SU-DHL-6 (cell line): ENCODE measurements at regions not wholly inside any gene's neighbourhood (a gene's known extent, or its start where the extent isn't known, plus 50 kb on each side); places are given as distances from the start of the nearest gene placed in this dataset.

Experiments
- H2AFZ ChIP-seq: fragments of 200-600 bp; sonication (generic); 2 replicates; pipeline ENCODE4 v1.6.1; 2014; ENCODE audit warnings: low read depth, mild to moderate bottlenecking, moderate library complexity, mixed read lengths, antibody characterized with exemption, low read length; ENCODE audit not compliant: severe bottlenecking
- H3F3A ChIP-seq: fragments of 200-600 bp; shearing (Covaris generic); 2 replicates; pipeline ENCODE4 v1.6.0; 2016; ENCODE audit warnings: antibody characterized with exemption, mild to moderate bottlenecking; ENCODE audit not compliant: insufficient read depth
- H3K27ac ChIP-seq: fragments of 200-600 bp; sonication (generic); 2 replicates; pipeline ENCODE4 v1.5.1; 2016; ENCODE audit warnings: low read depth, mild to moderate bottlenecking, low read length, moderate library complexity, mixed read lengths
- H3K27me3 ChIP-seq: fragments of 200-600 bp; sonication (generic), shearing (Covaris generic); 2 replicates; pipeline ENCODE4 v1.6.0; 2014; ENCODE audit warnings: mild to moderate bottlenecking, low read length
- H3K36me3 ChIP-seq: fragments of 200-600 bp; sonication (generic); 2 replicates; pipeline ENCODE4 v1.6.1; 2014; ENCODE audit warnings: mild to moderate bottlenecking, low read length, mixed read lengths
- H3K4me2 ChIP-seq: fragments of 300-600, 200-600 bp; shearing (Covaris generic), sonication (generic); 2 replicates; pipeline ENCODE4 v1.6.0; 2014; ENCODE audit warnings: low read length, low read depth, mild to moderate bottlenecking; ENCODE audit not compliant: poor library complexity, severe bottlenecking
- H3K4me3 ChIP-seq: fragments of 200-600 bp; sonication (generic); 2 replicates; pipeline ENCODE4 v1.5.1; 2014; ENCODE audit warnings: antibody characterized with exemption, low read length, mild to moderate bottlenecking, mixed read lengths; ENCODE audit not compliant: insufficient read depth, poor library complexity, severe bottlenecking
- H3K79me2 ChIP-seq: fragments of 200-600 bp; sonication (generic); 2 replicates; pipeline ENCODE4 v1.6.1; 2014; ENCODE audit warnings: mild to moderate bottlenecking, low read length, moderate library complexity; ENCODE audit not compliant: insufficient read depth
- H3K9ac ChIP-seq: fragments of 200-600 bp; sonication (generic); 2 replicates; pipeline ENCODE4 v1.7.0; 2014; ENCODE audit warnings: mild to moderate bottlenecking, low read length
- H3K9me2 ChIP-seq: fragments of 200-600 bp; sonication (generic); replicated peaks from 2 replicates; pipeline ENCODE4 v1.6.1; 2014; ENCODE audit warnings: low read length; ENCODE audit not compliant: insufficient read depth
- H3K9me3 ChIP-seq: fragments of 200-600 bp; sonication (generic); 2 replicates; pipeline ENCODE4 v1.6.1; 2014; ENCODE audit warnings: low read length, mixed read lengths; ENCODE audit not compliant: insufficient read depth
- H4K20me1 ChIP-seq: fragments of 200-600 bp; sonication (generic); 2 replicates; pipeline ENCODE4 v1.6.1; 2014; ENCODE audit warnings: low read depth, mild to moderate bottlenecking, antibody characterized with exemption, low read length, moderate library complexity, mixed read lengths
- CTCF ChIP-seq: fragments of 200-600 bp; sonication (generic); IDR thresholded peaks from one replicate; pipeline ENCODE4 v1.5.1; 2017; ENCODE audit warnings: antibody characterized with exemption, mild to moderate bottlenecking, low read length, moderate library complexity; ENCODE audit not compliant: insufficient read depth, poor library complexity, severe bottlenecking
- EZH2phosphoT487 ChIP-seq: fragments of 200-600 bp; sonication (generic), shearing (Covaris generic); conservative IDR thresholded peaks from 2 replicates; pipeline ENCODE4 v1.6.1; 2018; ENCODE audit warnings: mild to moderate bottlenecking, antibody characterized with exemption, low read length, moderate library complexity, mixed read lengths

GRCh38 chr1:164907666-164908065 lies 348.7 kb downstream of the PBX1 start:
- H3K4me3 ChIP-seq = no peak overlapping the region
- no peaks in the 10 kb centered on the region for H3K79me2 ChIP-seq
- no peaks in the 10 kb centered on the region for H3K9me3 ChIP-seq
- H2AFZ ChIP-seq = no peak overlapping the region
- H3K27ac ChIP-seq = no peak overlapping the region
- no peaks in the 10 kb centered on the region for H3F3A ChIP-seq
- no peaks in the 10 kb centered on the region for H3K36me3 ChIP-seq
- no peak overlapping the region for H3K9ac ChIP-seq
- H3K27me3 ChIP-seq = no peaks in the 10 kb centered on the region
- H3K4me2 ChIP-seq = no peak overlapping the region
- TF ChIP-seq CTCF (no peak), EZH2phosphoT487 (no peak)
- H3K9me2 ChIP-seq = no peaks in the 10 kb centered on the region
- no peaks in the 10 kb centered on the region for H4K20me1 ChIP-seq

GRCh38 chr1:164905869-164906268 lies 346.9 kb downstream of the PBX1 start:
- H3K4me3 ChIP-seq = no peak overlapping the region
- H3K79me2 ChIP-seq = no peaks in the 10 kb centered on the region
- H3K27me3 ChIP-seq = no peaks in the 10 kb centered on the region
- H3K9me3 ChIP-seq = no peaks in the 10 kb centered on the region
- no peaks in the 10 kb centered on the region for H3K36me3 ChIP-seq
- H3K27ac ChIP-seq = no peak overlapping the region
- no peaks in the 10 kb centered on the region for H4K20me1 ChIP-seq
- H2AFZ ChIP-seq = no peak overlapping the region
- H3K9me2 ChIP-seq = no peaks in the 10 kb centered on the region
- no peak overlapping the region for H3K4me2 ChIP-seq
- H3F3A ChIP-seq = no peaks in the 10 kb centered on the region
- no peak for TF ChIP-seq EZH2phosphoT487
- TF ChIP-seq CTCF = no peak
- no peak overlapping the region for H3K9ac ChIP-seq

- Histone ChIP-seq H3K9me2 (no peaks in the 10 kb centered on the region), H3K4me3 (no peak overlapping the region), H3K9ac (no peak overlapping the region), H3F3A (no peaks in the 10 kb centered on the region), H3K27me3 (no peaks in the 10 kb centered on the region), H3K36me3 (no peaks in the 10 kb centered on the region), H2AFZ (no peak overlapping the region), H3K4me2 (no peak overlapping the region), H3K27ac (no peak overlapping the region), H3K79me2 (no peaks in the 10 kb centered on the region), H3K9me3 (no peaks in the 10 kb centered on the region), H4K20me1 (no peaks in the 10 kb centered on the region)
- TF ChIP-seq EZH2phosphoT487 (no peak), CTCF (no peak)
Observed at GRCh38 chr1:164902491-164902890, 343.5 kb downstream of the PBX1 start.
